ENCODE measurements at regions not wholly inside any gene's neighbourhood (a gene's known extent, or its start where the extent isn't known, plus 50 kb on each side); places are given as distances from the start of the nearest gene placed in this dataset.

DNA sequence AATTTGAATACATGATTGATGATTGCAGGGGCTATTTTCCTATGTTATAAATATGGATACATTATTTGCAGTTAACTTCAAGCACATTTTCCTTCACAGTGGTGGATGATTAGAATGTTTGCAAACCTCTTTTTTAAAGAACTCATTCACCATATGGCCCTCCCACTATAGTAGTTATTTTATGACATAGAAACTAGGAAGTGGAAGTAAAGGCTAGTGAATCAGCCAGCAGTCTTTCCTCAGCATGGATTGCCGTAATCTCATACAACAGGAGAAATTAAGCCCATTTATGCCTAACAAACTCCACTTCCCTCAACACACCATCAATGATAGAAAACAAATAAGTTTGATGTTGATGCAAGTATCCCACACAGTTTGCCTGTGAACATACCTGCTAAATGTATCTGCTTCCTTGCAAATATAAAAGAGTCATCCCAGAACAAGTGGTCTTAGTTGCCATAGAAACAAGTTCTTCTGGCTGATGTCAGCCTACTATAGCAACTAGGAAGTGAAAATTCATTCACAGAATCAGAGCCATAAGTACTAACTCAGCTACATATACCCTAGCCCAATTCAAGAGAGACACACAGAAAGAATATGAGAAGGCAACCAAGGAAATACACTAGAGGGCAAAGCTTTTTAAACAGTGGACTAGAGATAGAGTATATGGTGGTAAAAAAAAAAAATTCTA lies 100.9 kb upstream of the RADX start:
- no peak for DNase-seq

All from renal pelvis (tissue), 1 donor.